Activated CD4-positive, CD25-positive, alpha-beta regulatory T cell treated with anti-CD3 and anti-CD28 coated beads, Interleukin-2, amount 50 U/mL, for 24 hours (primary cell): ENCODE measurements at regions not wholly inside any gene's neighbourhood (a gene's known extent, or its start where the extent isn't known, plus 50 kb on each side); places are given as distances from the start of the nearest gene placed in this dataset.
"Not testable (repeated sequence)": the region's sequence is repeated elsewhere in the genome, so short reads cannot be mapped to it uniquely, and the experiment has no call there.

Experiments used
- ATAC-seq, 2 donors: fragments of 150-1000 bp; cut with Tn5 transposase; one replicate each; pipeline ENCODE4 v1.10.0; 2021; ENCODE audit warnings: mild to moderate bottlenecking in 1 of 2, moderate library complexity in 1 of 2

DNA sequence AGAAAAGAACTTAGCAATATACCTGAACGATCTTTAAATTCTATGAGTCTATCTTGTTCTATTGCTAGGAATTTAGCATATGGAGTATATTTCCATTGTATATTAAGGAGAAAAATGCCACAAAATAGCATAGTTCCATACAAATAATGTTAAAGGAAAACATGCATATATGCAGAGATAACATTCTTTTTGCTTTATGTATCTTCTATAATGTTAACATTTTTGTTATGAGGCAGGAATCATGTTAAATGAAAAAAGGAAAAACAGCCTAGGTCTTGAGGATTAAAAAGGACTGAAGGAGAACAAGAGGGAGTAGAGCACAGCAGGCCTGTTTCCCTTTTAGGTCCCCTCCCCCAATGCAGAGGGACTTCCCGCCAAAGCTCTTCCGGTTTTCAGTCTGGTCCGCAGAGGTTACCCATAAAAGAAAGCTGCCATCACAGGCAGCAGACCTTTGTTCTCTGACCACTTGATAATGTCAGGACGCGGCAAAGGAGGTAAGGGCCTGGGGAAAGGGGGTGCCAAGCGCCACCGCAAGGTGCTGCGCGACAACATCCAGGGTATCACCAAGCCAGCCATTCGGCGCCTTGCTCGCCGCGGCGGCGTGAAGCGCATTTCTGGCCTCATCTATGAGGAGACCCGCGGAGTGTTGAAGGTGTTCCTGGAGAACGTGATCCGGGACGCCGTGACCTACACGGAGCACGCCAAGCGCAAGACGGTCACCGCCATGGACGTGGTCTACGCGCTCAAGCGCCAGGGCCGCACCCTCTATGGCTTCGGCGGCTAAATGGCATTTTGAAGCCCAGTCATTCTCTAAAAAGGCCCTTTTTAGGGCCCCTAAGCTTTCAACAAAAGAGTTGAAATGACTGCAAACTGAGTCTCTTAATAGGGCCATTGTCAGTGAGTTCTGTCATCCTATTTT is 108.4 kb upstream of the PRSS16 start:
- peak; percentile 77 to 80 for ATAC-seq

DNA sequence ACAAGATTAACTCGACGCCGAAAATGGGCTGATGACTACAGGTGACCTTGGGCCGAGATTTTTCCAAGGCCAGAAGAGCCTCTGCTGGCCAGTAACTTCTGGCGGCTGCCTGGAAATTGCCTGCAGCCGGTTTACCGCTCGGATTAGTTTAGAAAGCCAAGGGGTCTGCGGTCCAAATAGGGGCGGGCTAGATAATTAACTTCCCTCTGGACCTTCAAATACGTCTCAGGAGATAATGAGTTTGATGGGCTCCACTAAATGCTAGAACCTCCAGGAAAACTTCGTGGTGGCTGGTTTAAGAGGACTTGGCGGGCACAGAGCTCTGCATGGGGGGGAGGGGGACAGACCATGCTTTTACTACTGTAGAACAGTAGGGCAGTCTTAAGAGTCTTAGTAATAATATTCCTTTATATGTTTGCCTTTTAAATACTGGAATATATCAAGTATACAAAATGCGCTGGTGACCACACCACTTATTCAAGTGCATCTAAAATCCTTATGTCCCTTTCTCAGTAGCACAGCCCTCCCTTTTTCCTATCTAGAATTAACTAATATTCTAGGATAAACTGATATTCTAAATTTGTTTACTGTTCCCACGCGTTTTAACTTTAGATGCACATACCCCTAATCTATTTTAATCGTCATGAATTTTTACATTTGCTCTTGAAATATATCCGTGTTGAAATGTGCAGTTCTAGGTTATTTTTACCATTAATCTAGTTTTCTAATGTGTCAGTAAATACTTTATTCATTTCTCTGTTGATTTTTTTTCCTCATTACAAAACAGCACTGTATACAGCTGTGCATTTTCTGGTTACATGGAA is 107.5 kb upstream of the PRSS16 start:
- no peak for ATAC-seq

DNA sequence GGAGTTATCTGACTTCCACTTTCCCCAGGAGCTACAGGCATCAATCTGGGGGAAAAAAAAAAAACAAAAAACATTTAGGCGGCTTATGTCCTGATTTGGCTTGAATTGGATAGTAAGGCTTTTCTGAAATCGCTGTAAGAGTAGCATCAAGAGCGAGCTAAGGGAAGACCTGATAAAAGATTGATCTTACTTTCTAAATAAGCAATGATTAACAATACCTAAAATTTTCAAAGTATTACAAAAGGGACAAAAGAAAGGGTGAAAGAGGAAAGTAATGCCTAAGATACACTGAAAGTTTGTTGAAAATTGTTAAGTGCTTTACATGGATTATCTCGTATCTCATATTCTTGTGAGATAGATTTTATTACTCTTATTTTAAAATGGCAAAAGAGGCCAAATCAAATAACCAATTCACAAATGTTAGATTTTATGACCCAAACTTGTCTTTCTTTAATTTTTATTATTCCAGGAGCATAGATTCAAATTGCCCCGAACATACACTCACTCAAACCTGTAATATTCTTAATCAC is 106.4 kb upstream of the PRSS16 start:
- ATAC-seq = no peak

DNA sequence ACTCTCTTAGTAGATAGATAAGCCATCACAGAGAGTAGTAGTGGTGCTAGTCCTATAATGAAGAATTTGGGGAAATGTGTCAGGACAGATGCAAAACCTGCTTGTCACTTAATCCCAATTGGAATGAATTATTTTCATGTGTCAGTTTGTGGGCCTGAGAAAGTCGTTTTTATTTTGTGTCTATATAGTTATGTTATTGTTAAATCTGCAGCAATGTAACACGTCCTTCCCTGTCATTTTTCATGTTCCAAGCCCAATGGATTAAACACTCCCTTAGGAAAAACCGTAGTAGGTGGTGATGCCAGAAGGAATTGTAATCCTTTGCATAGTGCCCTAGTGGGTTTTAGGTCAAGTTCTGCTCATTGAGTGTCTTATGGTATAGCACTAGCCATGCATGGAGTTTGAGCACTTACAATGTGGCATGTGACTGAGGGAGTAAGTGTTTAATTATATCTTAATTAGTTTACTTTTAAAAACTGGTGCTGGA is 105.9 kb upstream of the PRSS16 start:
- no peak for ATAC-seq

DNA sequence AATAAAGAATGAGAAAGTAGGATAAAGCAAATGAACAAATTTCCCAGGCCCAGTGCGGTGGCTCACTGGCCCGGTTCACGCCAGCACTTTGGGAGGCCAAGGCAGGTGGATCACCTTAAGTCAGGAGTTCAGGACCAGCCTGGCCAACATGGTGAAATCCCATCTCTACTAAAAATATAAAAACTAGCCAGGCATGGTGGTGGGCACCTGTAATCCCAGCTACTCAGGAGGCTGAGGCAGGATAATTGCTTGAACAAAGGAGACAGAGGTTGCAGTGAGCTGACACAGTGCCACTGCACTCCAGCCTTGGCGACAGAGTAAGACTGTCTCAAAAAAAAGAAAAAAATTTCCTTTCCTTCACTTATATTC is 104.5 kb upstream of the PRSS16 start:
- ATAC-seq = not testable (repeated sequence)

DNA sequence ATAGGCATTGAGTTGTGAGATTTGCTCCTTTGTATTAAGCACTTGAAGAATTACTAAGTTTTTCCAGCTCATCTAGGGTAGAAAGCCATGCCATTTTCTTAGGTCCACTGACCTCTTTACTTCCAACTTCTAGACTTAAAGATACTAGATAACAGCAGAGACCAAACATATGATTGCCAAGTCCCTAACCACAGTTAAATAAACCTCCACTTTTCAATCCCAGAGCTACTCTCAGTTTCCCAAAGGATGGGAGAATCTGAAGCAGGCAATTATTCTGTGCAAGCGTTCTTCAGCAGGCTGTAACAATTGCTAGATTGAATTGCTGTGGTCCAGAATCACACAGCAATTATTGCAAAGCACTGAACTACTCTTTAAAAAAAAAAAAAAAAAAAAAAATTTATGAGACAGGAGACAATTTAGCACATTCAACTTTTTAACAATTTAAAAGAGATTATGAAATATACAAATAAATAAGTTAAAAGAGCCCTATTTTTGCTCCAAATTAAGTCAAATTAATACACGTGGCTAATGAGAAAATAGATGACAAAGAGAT is 104.0 kb upstream of the PRSS16 start:
- no peak for ATAC-seq

DNA sequence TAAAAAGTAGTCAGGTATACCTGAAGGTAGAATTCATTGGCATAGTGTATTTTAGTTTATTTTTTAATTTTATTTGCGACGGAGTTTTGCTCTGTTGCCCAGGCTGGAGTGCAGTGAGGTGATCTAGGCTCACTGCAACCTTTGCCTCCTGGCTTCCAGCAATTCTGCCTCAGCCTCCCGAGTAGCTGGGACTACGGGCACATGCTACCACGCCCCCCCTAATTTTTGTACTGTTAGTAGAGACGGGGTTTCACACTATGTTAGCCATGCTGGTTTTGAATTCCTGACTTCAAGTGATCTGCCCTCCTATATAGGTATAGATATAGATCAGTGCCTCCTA is 102.8 kb upstream of the PRSS16 start:
- no peak for ATAC-seq

DNA sequence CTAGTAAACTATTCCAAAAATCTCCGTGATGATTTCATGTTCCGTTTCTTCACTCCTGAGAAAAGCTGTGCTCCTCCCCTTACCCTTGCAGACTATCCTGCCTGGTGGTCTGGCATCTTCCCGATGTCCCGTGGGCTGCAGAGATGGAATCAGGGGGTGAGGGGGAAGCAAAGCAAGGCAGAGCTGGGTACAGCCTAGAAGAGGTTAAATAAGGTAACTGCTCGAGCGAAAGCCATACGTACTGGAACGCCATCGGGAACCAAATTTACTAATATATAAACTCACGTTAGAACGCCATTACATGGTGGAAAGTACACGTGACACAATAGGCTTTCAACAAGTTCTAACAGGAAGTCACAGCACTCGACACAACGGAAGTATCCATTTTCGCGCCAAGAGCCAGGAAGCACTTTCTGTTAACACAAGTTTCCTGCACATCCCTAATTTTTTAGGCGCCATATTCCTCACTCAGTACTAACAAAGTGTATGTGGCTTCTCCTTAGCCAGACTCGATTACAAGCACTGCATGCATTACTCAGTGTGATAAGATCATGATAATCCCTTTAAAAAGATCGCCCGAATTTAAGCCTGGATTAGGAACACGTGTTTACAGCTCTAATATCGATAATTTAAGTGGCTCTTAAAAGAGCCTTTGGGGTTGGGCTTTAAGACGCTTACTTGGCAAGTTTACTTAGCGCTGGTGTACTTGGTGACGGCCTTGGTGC is 101.6 kb upstream of the PRSS16 start:
- ATAC-seq = peak; percentile 56 to 62

DNA sequence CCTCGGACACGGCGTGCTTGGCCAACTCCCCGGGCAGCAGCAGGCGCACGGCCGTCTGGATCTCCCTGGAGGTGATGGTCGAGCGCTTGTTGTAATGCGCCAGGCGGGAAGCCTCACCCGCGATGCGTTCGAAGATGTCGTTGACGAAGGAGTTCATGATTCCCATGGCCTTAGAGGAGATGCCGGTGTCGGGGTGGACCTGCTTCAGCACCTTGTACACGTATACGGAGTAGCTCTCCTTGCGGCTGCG is 101.1 kb upstream of the PRSS16 start:
- ATAC-seq = peak in 1 of 2 donors; percentile 52

DNA sequence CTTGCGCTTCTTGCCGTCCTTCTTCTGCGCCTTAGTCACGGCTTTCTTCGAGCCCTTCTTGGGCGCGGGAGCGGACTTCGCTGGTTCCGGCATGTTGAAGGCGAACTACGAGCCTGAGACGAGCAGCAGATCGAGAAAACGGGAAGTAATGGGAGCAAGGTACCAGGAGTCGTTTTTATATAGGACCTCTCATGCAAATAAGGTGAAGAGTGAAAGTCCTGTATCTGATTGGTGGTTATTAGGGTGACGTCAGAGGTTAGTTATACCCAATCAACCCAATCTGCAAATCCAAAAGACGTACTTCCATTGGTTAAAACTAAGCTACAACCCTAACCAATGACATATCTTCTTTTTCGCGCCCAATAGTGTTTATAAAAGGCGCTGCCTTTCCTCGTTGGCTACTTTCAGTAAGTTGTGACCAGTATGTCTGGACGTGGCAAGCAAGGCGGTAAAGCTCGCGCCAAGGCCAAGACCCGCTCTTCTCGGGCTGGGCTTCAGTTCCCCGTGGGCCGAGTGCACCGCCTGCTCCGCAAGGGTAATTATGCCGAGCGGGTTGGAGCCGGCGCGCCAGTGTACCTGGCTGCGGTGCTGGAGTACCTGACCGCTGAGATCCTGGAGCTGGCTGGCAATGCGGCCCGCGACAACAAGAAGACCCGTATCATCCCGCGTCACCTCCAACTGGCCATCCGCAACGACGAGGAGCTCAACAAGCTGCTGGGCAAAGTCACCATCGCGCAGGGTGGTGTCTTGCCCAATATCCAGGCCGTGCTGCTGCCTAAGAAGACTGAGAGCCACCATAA is 100.6 kb upstream of the PRSS16 start:
- peak; percentile 87 to 88 for ATAC-seq

DNA sequence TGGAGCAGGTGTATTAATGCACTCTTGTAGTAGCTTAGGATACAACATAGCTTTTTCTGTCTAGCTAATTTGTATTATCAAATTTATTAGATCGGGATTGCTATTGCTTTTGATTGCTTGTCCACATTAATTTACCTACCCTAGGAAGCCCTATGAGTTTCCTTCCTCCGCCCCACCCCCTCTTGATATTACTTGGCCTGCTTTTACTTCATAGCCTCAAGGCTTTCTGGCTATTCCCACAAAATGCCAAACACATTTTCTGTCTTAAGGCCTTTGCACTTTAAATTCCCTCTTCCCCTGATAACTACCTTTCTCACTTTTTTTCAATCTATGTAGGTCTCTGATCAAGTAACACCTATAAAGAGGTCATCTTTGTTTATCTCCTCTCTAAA is 99.1 kb upstream of the PRSS16 start:
- no peak for ATAC-seq

DNA sequence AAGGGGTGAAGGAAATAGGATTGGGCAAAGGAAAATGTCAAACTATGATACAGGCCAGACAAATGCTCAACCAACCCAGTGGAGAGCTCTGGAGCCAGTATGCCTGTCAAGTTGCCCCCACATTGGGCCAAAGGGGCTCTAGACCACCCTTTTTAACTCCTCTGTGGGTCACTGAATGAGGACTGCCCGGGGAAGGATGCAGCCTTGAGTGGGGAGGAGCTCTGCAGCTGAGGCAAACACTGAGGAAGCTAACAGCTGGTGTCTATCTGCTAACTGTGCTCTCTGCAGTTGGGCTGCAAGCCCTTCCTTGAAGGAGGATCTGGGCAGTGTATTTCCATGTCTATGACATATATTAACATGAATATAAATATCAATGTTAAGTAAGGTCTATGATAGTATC is 98.4 kb upstream of the PRSS16 start:
- no peak for ATAC-seq

DNA sequence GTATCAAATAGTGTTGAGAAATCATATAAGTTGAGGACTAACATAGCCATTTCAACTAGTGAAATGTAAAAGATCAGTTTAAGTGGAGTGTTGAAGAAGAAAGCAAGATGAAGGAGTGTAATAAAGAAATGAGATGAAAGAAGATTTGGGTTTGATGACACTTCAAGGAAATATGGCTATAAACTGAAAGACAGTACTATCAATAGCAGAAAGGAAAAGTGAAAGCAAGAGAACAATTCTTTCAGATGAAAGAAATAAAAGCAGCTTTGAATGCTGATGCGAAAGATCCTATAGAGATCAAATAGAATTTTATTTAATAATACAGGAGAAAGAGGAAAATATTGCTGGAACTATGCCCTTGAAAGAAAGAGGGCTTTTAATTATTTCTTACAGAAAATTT is 92.8 kb upstream of the PRSS16 start:
- peak; percentile 13 to 14 for ATAC-seq

DNA sequence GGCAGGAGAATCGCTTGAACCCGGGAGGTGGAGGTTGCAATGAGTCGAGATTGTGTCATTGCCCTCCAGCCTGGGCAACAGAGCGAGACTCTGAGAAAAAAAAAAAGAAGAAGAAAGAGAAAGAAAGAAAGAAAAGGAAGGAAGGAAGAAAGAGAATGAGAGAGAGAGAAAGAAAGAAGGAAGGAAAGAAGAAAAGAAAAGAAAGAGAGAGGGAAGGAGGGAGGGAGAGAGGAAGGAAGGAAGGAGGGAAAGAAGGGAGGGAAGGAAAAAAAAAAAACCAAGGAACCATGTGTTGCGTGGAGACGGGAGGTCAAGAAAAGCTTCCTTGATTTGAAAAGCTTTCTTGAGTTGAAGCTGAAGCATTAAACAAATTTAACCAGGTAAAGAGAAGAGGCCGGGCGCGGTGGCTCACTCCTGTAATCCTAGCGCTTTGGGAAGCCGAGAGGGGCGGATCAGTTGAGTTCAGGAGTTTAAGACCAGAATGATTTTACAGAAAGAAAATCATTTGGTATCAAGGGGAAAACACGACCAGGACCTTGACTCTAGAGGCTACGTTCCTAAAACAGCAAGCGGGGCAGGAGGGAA is 90.5 kb upstream of the PRSS16 start:
- ATAC-seq = no peak

DNA sequence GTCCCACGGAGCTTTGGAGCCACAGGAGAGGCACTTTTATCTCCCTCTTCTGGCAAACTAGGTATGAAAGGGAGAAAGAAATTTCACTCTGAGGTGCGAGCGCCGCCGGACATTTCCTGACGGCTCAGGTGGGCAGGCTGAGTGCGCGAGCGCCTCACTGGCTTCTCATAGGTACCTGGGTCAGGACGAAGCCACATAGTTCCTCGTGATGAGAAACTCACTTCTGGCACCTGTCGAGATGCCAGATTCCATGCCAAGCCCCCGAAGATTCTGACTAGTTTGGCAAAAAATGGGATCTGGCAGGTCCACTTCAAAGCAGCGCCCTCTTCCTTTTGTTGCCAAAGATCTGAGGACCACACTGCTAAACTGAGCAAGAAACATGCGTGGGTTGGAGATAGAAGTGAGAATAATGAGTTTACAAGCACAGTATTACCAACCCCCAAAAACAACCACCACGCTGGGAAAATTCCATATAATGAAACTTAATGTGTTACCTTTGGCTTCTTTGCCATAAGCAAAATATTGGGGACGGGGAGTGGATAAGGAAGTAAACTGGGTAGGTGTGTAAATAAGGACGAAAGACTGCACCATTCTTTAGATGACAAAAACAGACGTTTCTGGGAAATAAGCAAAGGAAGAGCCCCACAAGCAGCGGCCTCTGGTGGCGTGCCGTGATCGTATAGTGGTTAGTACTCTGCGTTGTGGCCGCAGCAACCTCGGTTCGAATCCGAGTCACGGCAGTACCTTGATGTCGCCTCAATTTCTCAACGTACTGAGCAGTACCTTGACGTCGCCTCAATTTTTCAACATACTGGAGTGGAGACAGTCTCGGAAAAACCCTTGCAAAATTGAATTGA is 89.8 kb upstream of the PRSS16 start:
- peak; percentile 92 to 94 for ATAC-seq

DNA sequence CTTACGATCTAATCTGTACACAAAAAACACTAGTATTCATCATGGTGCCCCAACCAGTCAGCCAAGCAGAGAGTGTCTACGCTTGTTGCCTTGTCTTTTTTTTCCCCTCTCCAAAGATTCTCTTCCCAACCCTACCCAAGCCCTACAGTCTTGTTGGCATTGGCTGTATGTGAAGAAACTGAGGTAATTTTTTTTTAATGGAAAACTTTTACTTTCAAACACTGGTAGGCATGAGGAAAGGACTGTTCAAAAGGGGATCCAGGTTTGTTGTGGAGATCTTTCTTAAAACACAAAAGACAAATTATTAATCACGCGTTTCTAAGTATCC is 89.2 kb upstream of the PRSS16 start:
- no peak for ATAC-seq

DNA sequence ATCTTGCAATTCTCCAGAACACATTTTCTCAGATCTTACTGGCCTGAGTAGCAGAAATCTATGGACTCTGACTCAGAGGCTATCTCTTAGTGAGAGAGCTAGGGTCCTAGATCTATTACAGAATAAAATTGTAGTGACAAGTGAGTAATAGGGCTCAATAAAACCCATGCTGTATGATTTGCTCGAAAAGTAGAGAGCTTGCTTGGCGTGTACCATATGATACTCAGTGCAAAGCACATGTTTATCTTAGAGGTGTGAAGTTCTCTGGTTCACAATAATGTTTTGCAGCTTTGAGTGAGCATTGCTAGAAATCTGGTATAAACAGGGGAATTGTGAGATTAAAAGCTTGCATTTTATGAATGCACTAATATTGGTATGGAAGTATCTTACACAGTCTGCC is 87.8 kb upstream of the PRSS16 start:
- no peak for ATAC-seq

DNA sequence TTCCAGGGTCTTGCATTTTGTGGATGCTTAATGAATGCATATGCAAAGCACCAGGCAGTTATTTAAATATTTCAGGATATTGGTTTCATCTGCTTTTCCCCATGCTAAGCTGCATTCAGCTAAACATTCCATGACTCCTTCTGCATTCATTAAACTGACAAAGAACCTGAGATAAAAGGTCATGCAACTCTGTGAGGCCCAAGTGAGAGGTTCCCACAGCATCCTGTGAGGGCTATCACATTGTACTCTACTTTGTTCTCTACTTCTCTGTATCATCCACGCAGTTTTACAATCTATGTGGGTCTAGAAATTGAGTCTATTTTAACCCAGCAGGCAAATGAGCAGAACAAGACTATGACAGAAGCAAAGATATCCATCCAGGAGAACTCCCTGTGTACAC is 86.4 kb upstream of the PRSS16 start:
- ATAC-seq = no peak

DNA sequence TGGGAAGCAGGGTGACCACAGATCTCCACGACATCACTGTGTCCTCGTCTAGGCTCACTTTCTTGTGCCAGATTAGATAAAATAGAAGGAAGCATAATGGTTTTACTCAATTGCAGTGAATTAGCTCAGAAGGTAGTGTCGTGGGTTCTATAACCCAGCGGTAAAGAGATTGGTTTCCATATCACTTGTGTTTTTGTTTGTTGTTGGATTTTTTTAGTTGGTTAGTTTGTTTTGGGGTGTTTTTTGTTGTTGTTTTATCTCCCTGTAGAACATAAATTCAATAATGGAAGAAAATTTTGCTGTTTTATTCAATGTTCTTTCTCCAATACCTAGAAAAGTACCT is 85.9 kb upstream of the PRSS16 start:
- no peak for ATAC-seq

DNA sequence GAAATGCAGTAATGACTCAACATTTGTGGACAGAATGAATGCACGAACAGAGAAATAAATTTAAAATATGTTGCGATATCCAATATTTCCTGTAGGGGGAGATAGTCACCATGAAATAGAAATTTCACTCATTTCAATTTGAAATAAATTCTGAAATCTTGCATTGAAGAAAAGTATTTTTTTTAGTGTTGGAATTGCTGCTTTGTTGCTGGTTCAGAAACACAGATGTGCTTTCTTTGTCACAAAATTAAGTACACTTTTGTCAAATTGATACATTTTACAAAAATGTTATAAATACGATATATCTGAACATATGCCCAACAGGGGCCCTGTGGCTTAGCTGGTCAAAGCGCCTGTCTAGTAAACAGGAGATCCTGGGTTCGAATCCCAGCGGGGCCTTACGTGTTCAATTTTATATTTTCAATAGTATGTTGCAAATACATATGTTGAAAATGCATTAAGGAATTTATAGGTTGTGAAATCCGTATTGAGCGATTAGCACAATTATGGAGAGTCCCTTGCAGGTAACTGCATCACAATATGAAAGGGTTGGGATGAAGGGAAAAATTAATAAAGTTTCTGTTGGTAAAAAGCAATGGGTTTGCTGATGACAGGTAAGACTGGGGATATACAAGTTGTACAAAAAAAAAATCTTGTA is 85.4 kb upstream of the PRSS16 start:
- ATAC-seq = peak in 1 of 2 donors; percentile 24
